Endodermal cell (in vitro differentiated cells): ENCODE measurements at regions not wholly inside any gene's neighbourhood (a gene's known extent, or its start where the extent isn't known, plus 50 kb on each side); places are given as distances from the start of the nearest gene placed in this dataset.

Source experiments
- DNase-seq: peaks from one replicate; pipeline ENCODE4 v3.0.0-alpha.2; 2017
- H3K27ac ChIP-seq: 2 replicates; pipeline ENCODE4 v1.5.1; 2013; ENCODE audit warnings: mild to moderate bottlenecking, low read depth, low read length, moderate library complexity
- H3K27me3 ChIP-seq: 2 replicates; pipeline ENCODE4 v1.6.1; 2013; ENCODE audit warnings: mild to moderate bottlenecking, low read length, moderate library complexity; ENCODE audit not compliant: insufficient read depth, control insufficient read depth, poor library complexity, severe bottlenecking
- H3K36me3 ChIP-seq: 2 replicates; pipeline ENCODE4 v1.7.0; 2013; ENCODE audit warnings: mild to moderate bottlenecking, low read length, moderate library complexity; ENCODE audit not compliant: control insufficient read depth, insufficient read depth
- H3K4me1 ChIP-seq: one replicate; pipeline ENCODE4 v1.7.0; 2013; ENCODE audit warnings: low read length; ENCODE audit not compliant: control insufficient read depth, insufficient read depth
- H3K4me3 ChIP-seq: 2 replicates; pipeline ENCODE4 v1.5.1; 2013; ENCODE audit warnings: mild to moderate bottlenecking, low read length, moderate library complexity
- H3K9ac ChIP-seq: 2 replicates; pipeline ENCODE4 v1.6.1; 2013; ENCODE audit warnings: mild to moderate bottlenecking, low read length, moderate library complexity; ENCODE audit not compliant: poor library complexity, severe bottlenecking; ENCODE audit errors: extremely low read depth
- H3K9me3 ChIP-seq: 2 replicates; pipeline ENCODE4 v1.6.1; 2013; ENCODE audit warnings: mild to moderate bottlenecking, low read length, moderate library complexity; ENCODE audit not compliant: control insufficient read depth
- H3K27ac Mint-ChIP-seq: 2 replicates; pipeline ENCODE4 v1.8.0; 2020; ENCODE audit warnings: mixed read lengths
- H3K27me3 Mint-ChIP-seq: 2 replicates; pipeline ENCODE4 v1.8.0; 2021; ENCODE audit warnings: mild to moderate bottlenecking, mixed read lengths; ENCODE audit not compliant: insufficient read depth
- H3K36me3 Mint-ChIP-seq: 2 replicates; pipeline ENCODE4 v1.8.0; 2020; ENCODE audit warnings: low read depth, mixed read lengths
- H3K4me1 Mint-ChIP-seq: 2 replicates; pipeline ENCODE4 v1.8.0; 2020; ENCODE audit warnings: mixed read lengths
- H3K4me3 Mint-ChIP-seq: 2 replicates; pipeline ENCODE4 v1.8.0; 2020; ENCODE audit warnings: mild to moderate bottlenecking, moderate library complexity, mixed read lengths
- H3K9me3 Mint-ChIP-seq: 2 replicates; pipeline ENCODE4 v1.8.0; 2020; ENCODE audit warnings: mild to moderate bottlenecking, mixed read lengths
- CTCF ChIP-seq: fragments of 200-600 bp; sonication (generic); conservative IDR thresholded peaks from 2 replicates; pipeline ENCODE4 v1.5.0; 2021; ENCODE audit warnings: antibody characterized with exemption, mild to moderate bottlenecking
- WGBS, 2 experiments: methylation state at CpG; one replicate each; pipeline versions ENCODE4 v1.1.5 to v1.1.7; 2013; ENCODE audit warnings: missing lambda C conversion rate in 2 of 2, mixed read lengths in 1 of 2; ENCODE audit not compliant: insufficient coverage in 1 of 2, insufficient read length in 1 of 2; 5-methylcytosine and 5-hydroxymethylcytosine counted together

- H3K9ac ChIP-seq = no peak overlapping the region
- peaks cover 79% of the 10 kb centered on the region for H3K9me3 Mint-ChIP-seq
- peak; percentile 19 for DNase-seq
- H3K4me1 ChIP-seq = no peaks in the 10 kb centered on the region
- H3K27ac ChIP-seq = no peak overlapping the region
- H3K36me3 Mint-ChIP-seq = peaks cover 3% of the 10 kb centered on the region
- H3K9me3 ChIP-seq = peaks cover 20% of the 10 kb centered on the region
- TF ChIP-seq CTCF = no peak
- no peak overlapping the region for H3K4me3 Mint-ChIP-seq
- no peaks in the 10 kb centered on the region for H3K36me3 ChIP-seq
- H3K27me3 Mint-ChIP-seq = no peaks in the 10 kb centered on the region
- no peak overlapping the region for H3K27ac Mint-ChIP-seq
- H3K4me3 ChIP-seq = no peak overlapping the region
- H3K4me1 Mint-ChIP-seq = no peaks in the 10 kb centered on the region
- no peaks in the 10 kb centered on the region for H3K27me3 ChIP-seq
- 90 to 94% methylated on average over 38 to 81 of the region's 88 CpGs for WGBS, 2 experiments
Observed at GRCh38 chr20:29741894-29742698, 1515.4 kb upstream of the DEFB115 start.

DNA sequence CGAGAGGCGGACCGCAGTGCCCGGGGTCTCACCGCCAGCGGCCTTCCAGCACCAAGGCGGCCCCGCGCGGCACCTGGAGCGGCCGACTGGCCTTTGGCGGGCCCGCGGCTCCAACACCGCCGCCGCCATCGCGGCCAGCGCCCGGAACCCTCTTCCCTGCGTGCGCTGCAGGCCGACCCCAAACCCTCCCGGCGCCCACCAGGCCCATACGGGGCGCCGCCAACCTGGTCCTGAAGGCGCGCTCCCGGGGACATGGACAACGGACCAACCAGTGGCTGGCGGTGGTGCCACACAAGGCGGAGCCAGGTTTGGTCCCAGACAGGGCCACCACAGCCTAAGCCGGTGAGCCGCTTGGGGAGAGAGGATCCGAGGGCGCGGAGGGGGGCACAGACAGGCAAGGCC, 1514.8 kb upstream of the DEFB115 start:
- H3K4me1 Mint-ChIP-seq = no peaks in the 10 kb centered on the region
- H3K27me3 Mint-ChIP-seq = no peaks in the 10 kb centered on the region
- no peaks in the 10 kb centered on the region for H3K4me1 ChIP-seq
- H3K27me3 ChIP-seq = no peaks in the 10 kb centered on the region
- no peak overlapping the region for H3K27ac Mint-ChIP-seq
- DNase-seq = peak; percentile 13
- 92 to 94% methylated on average over 17 to 41 of the region's 41 CpGs for WGBS, 2 experiments
- H3K4me3 ChIP-seq = no peak overlapping the region
- no peaks in the 10 kb centered on the region for H3K36me3 ChIP-seq
- no peak overlapping the region for H3K27ac ChIP-seq
- H3K4me3 Mint-ChIP-seq = no peak overlapping the region
- peaks cover 20% of the 10 kb centered on the region for H3K9me3 ChIP-seq
- no peak for TF ChIP-seq CTCF
- H3K9ac ChIP-seq = no peak overlapping the region
- peaks cover 79% of the 10 kb centered on the region for H3K9me3 Mint-ChIP-seq
- H3K36me3 Mint-ChIP-seq = peaks cover 3% of the 10 kb centered on the region

DNA sequence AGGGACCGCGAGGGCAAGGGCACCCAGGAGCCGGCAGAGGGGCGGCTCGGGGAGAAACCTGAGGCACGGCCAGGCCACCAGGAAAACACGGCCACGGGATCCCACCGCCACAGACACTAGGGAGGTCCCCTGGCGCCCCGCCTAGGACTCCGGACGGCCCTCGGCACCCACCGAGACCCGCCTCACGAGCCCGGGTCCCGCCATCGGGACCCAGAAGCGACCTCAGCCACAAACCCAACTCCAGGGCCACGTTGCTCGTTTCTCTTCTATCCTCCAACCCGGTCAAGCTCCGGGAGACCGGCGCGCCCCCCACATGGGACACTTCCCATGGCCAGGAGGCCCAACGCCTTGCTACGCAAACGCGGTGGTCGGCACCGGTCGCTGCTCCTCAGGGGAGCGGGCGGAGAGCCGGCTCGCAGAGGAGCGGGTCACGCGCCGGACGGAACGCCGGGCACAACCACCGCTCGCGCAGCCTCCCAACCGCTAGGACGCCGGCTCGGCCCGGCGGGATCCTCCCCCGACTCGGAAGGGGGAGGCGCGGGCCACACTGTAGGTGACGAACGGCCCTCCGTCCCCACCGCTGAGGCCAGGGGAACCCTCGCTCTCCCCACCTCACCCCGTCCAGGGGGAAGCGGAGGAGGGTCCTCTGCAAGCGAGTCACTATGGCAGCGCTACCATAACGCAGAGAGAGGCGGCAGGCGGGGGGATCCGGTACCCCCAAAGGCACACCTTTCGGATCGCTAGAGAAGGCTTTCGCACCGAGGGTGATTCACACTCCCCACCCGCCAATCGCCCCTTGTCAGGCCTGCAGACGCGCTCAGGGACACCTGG, 1514.1 kb upstream of the DEFB115 start:
- H3K9me3 Mint-ChIP-seq = peaks cover 79% of the 10 kb centered on the region
- H3K4me3 Mint-ChIP-seq = no peak overlapping the region
- H3K27ac ChIP-seq = no peak overlapping the region
- no peak overlapping the region for H3K27ac Mint-ChIP-seq
- H3K9me3 ChIP-seq = peaks cover 22% of the 10 kb centered on the region
- no peaks in the 10 kb centered on the region for H3K4me1 Mint-ChIP-seq
- no peaks in the 10 kb centered on the region for H3K4me1 ChIP-seq
- WGBS, 2 experiments = 92% methylated on average over 51 to 80 of the region's 80 CpGs
- peaks cover 3% of the 10 kb centered on the region for H3K36me3 Mint-ChIP-seq
- no peaks in the 10 kb centered on the region for H3K27me3 ChIP-seq
- H3K27me3 Mint-ChIP-seq = no peaks in the 10 kb centered on the region
- no peak overlapping the region for H3K9ac ChIP-seq
- TF ChIP-seq CTCF = no peak
- no peak overlapping the region for H3K4me3 ChIP-seq
- DNase-seq = peak; percentile 12
- H3K36me3 ChIP-seq = no peaks in the 10 kb centered on the region
